Colonic mucosa (tissue), 4 donors: ENCODE measurements at regions not wholly inside any gene's neighbourhood (a gene's known extent, or its start where the extent isn't known, plus 50 kb on each side); places are given as distances from the start of the nearest gene placed in this dataset.

Experiments
- DNase-seq: peaks from one replicate; pipeline ENCODE4 v3.0.0-alpha.2; 2020
- H3K27ac ChIP-seq: fragments of 200-600 bp; one replicate; pipeline ENCODE4 v1.8.0; 2021
- H3K27me3 ChIP-seq: fragments of 200-600 bp; one replicate; pipeline ENCODE4 v1.8.0; 2021
- H3K36me3 ChIP-seq: fragments of 200-600 bp; one replicate; pipeline ENCODE4 v1.8.0; 2021
- H3K4me1 ChIP-seq: fragments of 200-600 bp; one replicate; pipeline ENCODE4 v1.8.0; 2021; ENCODE audit warnings: mild to moderate bottlenecking
- H3K4me3 ChIP-seq: fragments of 200-600 bp; one replicate; pipeline ENCODE4 v1.8.0; 2021
- H3K9ac ChIP-seq, 2 donors: one replicate each; pipeline ENCODE4 v1.7.0; 2013; ENCODE audit warnings: control low read depth in 2 of 2, low read depth in 2 of 2, low read length in 2 of 2
- H3K9me3 ChIP-seq: fragments of 200-600 bp; one replicate; pipeline ENCODE4 v1.8.0; 2021
- intact Hi-C: fragments of 100-400 bp; cut with DNase I; formaldehyde crosslinking; loops from one replicate; pipeline ENCODE4 v1.14.1; 2022
- TF ChIP-seq, protein P1 (sequence below): fragments of 200-600 bp; IDR thresholded peaks from one replicate; pipeline ENCODE4 v1.8.0; 2022; ENCODE audit warnings: antibody characterized with exemption, mild to moderate bottlenecking
- donor health status: healthy.
- donor health status: DM: no; HTN: no; CAD: no.
- donor health status: DM: no; HTN: no; CAD: no.

DNA sequence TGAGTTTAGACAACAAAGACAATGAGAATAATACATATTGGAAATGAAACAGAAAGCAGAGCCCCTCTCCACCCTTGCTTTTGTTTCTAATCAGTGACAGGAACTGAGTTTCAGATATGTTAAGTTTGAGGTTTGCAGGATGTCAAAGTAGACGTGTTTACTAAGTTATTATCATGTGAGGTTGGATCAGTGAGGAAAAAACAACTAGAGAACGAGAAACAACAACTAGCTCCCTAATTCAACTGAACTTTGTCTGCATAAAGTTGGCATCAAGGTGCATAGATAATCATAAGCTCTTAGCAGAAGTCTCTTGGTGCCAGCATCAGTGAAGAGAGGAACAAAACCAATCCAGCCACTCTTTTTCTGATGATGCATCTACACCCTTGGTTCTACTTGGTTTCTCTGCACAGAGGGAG lies 491.1 kb upstream of the NR2F2 start:
- Histone ChIP-seq H3K4me1 (no peaks in the 10 kb centered on the region), H3K36me3 (no peaks in the 10 kb centered on the region), H3K4me3 (no peak overlapping the region), H3K27ac (peak overlapping the region; percentile 18), H3K27me3 (no peaks in the 10 kb centered on the region), H3K9me3 (no peaks in the 10 kb centered on the region), H3K9ac (no peak overlapping the region)
- TF ChIP-seq, protein P1, sequence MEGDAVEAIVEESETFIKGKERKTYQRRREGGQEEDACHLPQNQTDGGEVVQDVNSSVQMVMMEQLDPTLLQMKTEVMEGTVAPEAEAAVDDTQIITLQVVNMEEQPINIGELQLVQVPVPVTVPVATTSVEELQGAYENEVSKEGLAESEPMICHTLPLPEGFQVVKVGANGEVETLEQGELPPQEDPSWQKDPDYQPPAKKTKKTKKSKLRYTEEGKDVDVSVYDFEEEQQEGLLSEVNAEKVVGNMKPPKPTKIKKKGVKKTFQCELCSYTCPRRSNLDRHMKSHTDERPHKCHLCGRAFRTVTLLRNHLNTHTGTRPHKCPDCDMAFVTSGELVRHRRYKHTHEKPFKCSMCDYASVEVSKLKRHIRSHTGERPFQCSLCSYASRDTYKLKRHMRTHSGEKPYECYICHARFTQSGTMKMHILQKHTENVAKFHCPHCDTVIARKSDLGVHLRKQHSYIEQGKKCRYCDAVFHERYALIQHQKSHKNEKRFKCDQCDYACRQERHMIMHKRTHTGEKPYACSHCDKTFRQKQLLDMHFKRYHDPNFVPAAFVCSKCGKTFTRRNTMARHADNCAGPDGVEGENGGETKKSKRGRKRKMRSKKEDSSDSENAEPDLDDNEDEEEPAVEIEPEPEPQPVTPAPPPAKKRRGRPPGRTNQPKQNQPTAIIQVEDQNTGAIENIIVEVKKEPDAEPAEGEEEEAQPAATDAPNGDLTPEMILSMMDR: no peak
- DNase-seq: no peak
- intact Hi-C loops: no loop called here

DNA sequence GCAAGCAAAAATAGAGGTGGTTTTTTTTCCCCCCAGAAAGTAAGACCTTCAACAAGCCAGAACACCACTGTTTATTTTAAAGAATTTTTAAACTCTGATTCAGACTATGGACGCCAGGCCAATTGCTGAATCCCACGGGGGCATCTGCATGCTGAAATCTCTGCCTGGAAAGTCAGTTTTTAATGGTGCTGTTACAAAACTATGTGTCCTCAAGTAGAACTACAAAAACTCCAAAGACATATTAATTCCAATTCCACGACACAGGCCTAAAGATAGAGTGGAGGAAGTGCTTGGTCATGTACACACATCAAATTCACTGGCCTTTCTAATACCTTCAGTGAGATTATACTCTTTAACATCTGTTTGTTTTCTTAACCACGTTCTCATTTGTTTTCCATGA lies 490.5 kb upstream of the NR2F2 start:
- TF ChIP-seq, protein P1: no peak
- no peak overlapping the region for H3K9ac ChIP-seq
- no peak for DNase-seq
- H3K9me3 ChIP-seq: no peaks in the 10 kb centered on the region
- H3K27ac ChIP-seq: peak overlapping the region; percentile 18
- H3K4me3 ChIP-seq: no peak overlapping the region
- no peaks in the 10 kb centered on the region for H3K36me3 ChIP-seq
- intact Hi-C loops: no loop called here
- H3K4me1 ChIP-seq: no peaks in the 10 kb centered on the region
- H3K27me3 ChIP-seq: no peaks in the 10 kb centered on the region

DNA sequence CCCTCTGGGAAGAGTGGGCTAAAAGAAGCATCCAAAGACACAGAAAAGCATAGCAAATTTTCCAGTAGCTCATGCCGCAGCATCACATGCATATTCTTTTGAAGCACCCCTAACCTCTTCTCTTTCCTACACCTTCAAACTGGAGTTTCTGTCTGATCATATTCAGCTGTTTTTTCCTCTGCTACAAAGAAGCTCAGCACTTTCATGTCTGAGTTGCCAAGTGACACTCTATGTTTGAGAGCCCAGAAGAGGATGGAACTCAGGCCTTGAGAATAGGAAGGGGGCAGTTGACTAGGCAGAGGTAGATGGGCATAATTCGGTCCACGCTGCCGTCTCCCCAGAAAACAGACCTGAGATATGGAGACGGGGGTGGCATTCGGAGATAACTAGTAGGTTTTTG lies 489.6 kb upstream of the NR2F2 start:
- DNase-seq: no peak
- Histone ChIP-seq H3K4me1 (no peaks in the 10 kb centered on the region), H3K9me3 (no peaks in the 10 kb centered on the region), H3K27me3 (no peaks in the 10 kb centered on the region), H3K27ac (no peak overlapping the region), H3K9ac (no peak overlapping the region), H3K36me3 (no peaks in the 10 kb centered on the region), H3K4me3 (no peak overlapping the region)
- TF ChIP-seq, protein P1: no peak
- intact Hi-C loops: no loop called here

DNA sequence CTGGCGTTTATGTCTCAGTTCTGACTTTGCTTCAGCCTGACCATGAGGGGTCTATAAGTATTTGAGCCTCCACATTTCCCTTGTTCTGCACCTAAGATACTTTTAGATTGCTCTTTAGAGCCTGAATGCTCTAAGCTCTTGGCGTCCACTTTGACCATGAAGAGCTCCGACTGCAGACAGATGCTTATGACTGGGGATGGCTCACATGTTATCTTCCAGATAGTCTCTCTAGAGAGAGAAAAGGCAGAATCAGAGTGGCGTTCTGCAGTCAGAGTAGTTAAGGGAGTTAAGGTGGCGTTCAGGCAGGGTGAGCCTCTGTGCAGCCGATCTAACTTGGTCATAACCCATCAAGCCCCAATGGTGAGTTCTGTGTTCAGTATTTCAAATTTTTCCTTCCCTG lies 487.9 kb upstream of the NR2F2 start:
- no peaks in the 10 kb centered on the region for H3K4me1 ChIP-seq
- H3K36me3 ChIP-seq: no peaks in the 10 kb centered on the region
- H3K9me3 ChIP-seq: no peaks in the 10 kb centered on the region
- H3K27me3 ChIP-seq: no peaks in the 10 kb centered on the region
- no peak for DNase-seq
- H3K4me3 ChIP-seq: no peak overlapping the region
- intact Hi-C loops: no loop called here
- H3K27ac ChIP-seq: no peak overlapping the region
- TF ChIP-seq, protein P1: no peak
- H3K9ac ChIP-seq: no peak overlapping the region

DNA sequence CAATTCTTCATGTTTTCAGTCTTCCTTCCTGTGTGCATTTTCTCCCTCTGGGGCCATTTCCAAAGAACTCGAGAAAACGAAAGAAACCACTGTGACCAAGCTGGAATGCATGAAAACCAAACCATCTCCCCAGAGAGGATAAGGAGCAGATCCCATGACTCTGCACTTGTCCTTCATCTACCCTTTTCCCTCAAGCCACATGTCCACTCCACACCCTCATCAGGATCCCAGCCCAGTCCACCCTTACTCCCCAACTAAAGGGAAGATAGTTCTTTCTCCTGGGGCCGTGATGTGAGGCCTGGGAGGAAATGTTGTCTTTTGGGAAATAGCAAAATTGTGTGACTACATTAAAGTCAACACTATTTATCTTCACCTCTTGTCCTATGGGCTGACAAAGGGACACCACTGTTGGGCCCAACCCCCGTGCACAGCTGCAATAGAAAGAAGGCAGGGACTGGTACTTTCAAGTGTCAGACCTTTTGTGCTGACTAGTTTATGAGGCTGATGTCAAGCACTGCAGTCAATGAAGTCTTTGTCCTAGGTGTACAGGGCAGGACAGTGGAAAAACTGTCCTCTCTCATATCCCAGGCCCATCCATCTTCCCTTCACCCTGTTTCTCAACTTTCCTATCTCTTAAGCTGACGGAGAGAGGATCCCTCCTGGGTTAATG lies 487.1 kb upstream of the NR2F2 start:
- Histone ChIP-seq H3K4me1 (no peaks in the 10 kb centered on the region), H3K9me3 (no peaks in the 10 kb centered on the region), H3K27ac (no peak overlapping the region), H3K9ac (no peak overlapping the region), H3K27me3 (no peaks in the 10 kb centered on the region), H3K4me3 (no peak overlapping the region), H3K36me3 (no peaks in the 10 kb centered on the region)
- no peak for DNase-seq
- TF ChIP-seq, protein P1: no peak
- intact Hi-C loops: no loop called here
